ENCODE measurements at regions not wholly inside any gene's neighbourhood (a gene's known extent, or its start where the extent isn't known, plus 50 kb on each side); places are given as distances from the start of the nearest gene placed in this dataset.

GRCh38 chr7:33804140-33804660 lies 101.1 kb upstream of the BMPER start:
- Histone ChIP-seq H3K4me2 (ENCODE audit: control insufficient read depth, extremely low read depth, insufficient read depth, low read depth, low read length) (no peak overlapping the region), H3K27ac (ENCODE audit: control insufficient read depth, insufficient read depth, low read length) (no peak overlapping the region), H3K9me3 (ENCODE audit: control insufficient read depth, low read depth, low read length) (no peaks in the 10 kb centered on the region), H3K9me1 (ENCODE audit: control insufficient read depth, extremely low read depth, insufficient read depth, low read length) (no peaks in the 10 kb centered on the region), H4K20me1 (ENCODE audit: control insufficient read depth, extremely low read depth, insufficient read depth, low read length) (no peaks in the 10 kb centered on the region), H3K4me3 (ENCODE audit: control insufficient read depth in 2 of 3, extremely low read depth in 1 of 3, insufficient read depth in 2 of 3, low read depth in 1 of 3, low read length in 3 of 3) (no peak overlapping the region), H3K27me3 (ENCODE audit: control insufficient read depth, extremely low read depth, insufficient read depth, low read length) (no peaks in the 10 kb centered on the region), H3K4me1 (ENCODE audit: control insufficient read depth, extremely low read depth, insufficient read depth, low read length) (peaks cover 26% of the 10 kb centered on the region), H2AFZ (ENCODE audit: control insufficient read depth, low read length) (no peak overlapping the region), H3K79me2 (ENCODE audit: control insufficient read depth, insufficient read depth, low read length) (no peaks in the 10 kb centered on the region), H3K36me3 (ENCODE audit: control insufficient read depth in 2 of 2, extremely low read depth in 1 of 2, insufficient read depth in 2 of 2, low read length in 2 of 2) (no peaks in the 10 kb centered on the region), H3K9ac (ENCODE audit: control insufficient read depth, extremely low read depth, insufficient read depth, low read length) (no peak overlapping the region)
- dilution Hi-C loops (cut with MboI; ENCODE audit: extremely low pct_ligation_motif_present, low sequenced_read_pairs): no loop called here
- no peak for DNase-seq (ENCODE audit: low read depth, low spot score)
- TF ChIP-seq EZH2 (IDR thresholded peaks at IDR 0.05; ENCODE audit: low read length): no peak
- TF ChIP-seq CTCF (optimal IDR thresholded peaks at IDR 0.05 in 1 of 3, IDR thresholded peaks at IDR 0.05 in 1 of 3, conservative IDR thresholded peaks at IDR 0.05 in 1 of 3; ENCODE audit: extremely low read depth in 1 of 3, insufficient read depth in 2 of 3, low read length in 3 of 3): no peak
- no peak for FAIRE-seq

GRCh38 chr7:33805630-33806233 lies 99.6 kb upstream of the BMPER start:
- TF ChIP-seq CTCF (optimal IDR thresholded peaks at IDR 0.05 in 1 of 3, IDR thresholded peaks at IDR 0.05 in 1 of 3, conservative IDR thresholded peaks at IDR 0.05 in 1 of 3; ENCODE audit: extremely low read depth in 1 of 3, insufficient read depth in 2 of 3, low read length in 3 of 3) (no peak), EZH2 (IDR thresholded peaks at IDR 0.05; ENCODE audit: low read length) (no peak)
- Histone ChIP-seq H3K9ac (ENCODE audit: control insufficient read depth, extremely low read depth, insufficient read depth, low read length) (no peak overlapping the region), H3K4me3 (ENCODE audit: control insufficient read depth in 2 of 3, extremely low read depth in 1 of 3, insufficient read depth in 2 of 3, low read depth in 1 of 3, low read length in 3 of 3) (no peak overlapping the region), H4K20me1 (ENCODE audit: control insufficient read depth, extremely low read depth, insufficient read depth, low read length) (no peaks in the 10 kb centered on the region), H3K9me1 (ENCODE audit: control insufficient read depth, extremely low read depth, insufficient read depth, low read length) (no peaks in the 10 kb centered on the region), H2AFZ (ENCODE audit: control insufficient read depth, low read length) (no peak overlapping the region), H3K27ac (ENCODE audit: control insufficient read depth, insufficient read depth, low read length) (no peak overlapping the region), H3K9me3 (ENCODE audit: control insufficient read depth, low read depth, low read length) (no peaks in the 10 kb centered on the region), H3K27me3 (ENCODE audit: control insufficient read depth, extremely low read depth, insufficient read depth, low read length) (no peaks in the 10 kb centered on the region), H3K36me3 (ENCODE audit: control insufficient read depth in 2 of 2, extremely low read depth in 1 of 2, insufficient read depth in 2 of 2, low read length in 2 of 2) (no peaks in the 10 kb centered on the region), H3K4me1 (ENCODE audit: control insufficient read depth, extremely low read depth, insufficient read depth, low read length) (peaks cover 24% of the 10 kb centered on the region), H3K79me2 (ENCODE audit: control insufficient read depth, insufficient read depth, low read length) (no peaks in the 10 kb centered on the region), H3K4me2 (ENCODE audit: control insufficient read depth, extremely low read depth, insufficient read depth, low read depth, low read length) (no peak overlapping the region)
- DNase-seq (ENCODE audit: low read depth, low spot score) (no peak), FAIRE-seq (peak; percentile 69)
- dilution Hi-C loops (cut with MboI; ENCODE audit: extremely low pct_ligation_motif_present, low sequenced_read_pairs): loop anchor here (5.0 kb wide), 1 partner anchor 97 kb away; no protein-coding TSS in a partner anchor

Data from keratinocyte (primary cell).